GM23338 (cell line): ENCODE measurements at regions not wholly inside any gene's neighbourhood (a gene's known extent, or its start where the extent isn't known, plus 50 kb on each side); places are given as distances from the start of the nearest gene placed in this dataset.

Experiments used
- ATAC-seq: fragments of 200-7000 bp; cut with Tn5 transposase; 3 replicates; pipeline ENCODE4 v1.9.1; 2020
- DNase-seq: peaks from one replicate; pipeline ENCODE4 v3.0.0-alpha.2; 2015; ENCODE audit warnings: low spot score
- H2AFZ ChIP-seq: fragments of 200-600 bp; sonication (generic); 2 replicates; pipeline ENCODE4 v1.8.0; 2016; ENCODE audit warnings: antibody characterized with exemption, mild to moderate bottlenecking, moderate library complexity
- H3F3A ChIP-seq: fragments of 200-600 bp; sonication (generic); replicated peaks from 2 replicates; pipeline ENCODE4 v1.8.0; 2017; ENCODE audit warnings: antibody characterized with exemption, mixed run types, low read depth
- H3K27ac ChIP-seq: fragments of 200-600 bp; sonication (generic); 2 replicates; pipeline ENCODE4 v1.6.1; 2016; ENCODE audit warnings: low read depth
- H3K27me3 ChIP-seq: fragments of 200-600 bp; sonication (generic); 2 replicates; pipeline ENCODE4 v1.8.0; 2016; ENCODE audit warnings: mild to moderate bottlenecking, mixed run types, moderate library complexity; ENCODE audit not compliant: insufficient read depth
- H3K36me3 ChIP-seq: fragments of 200-600 bp; sonication (generic); 2 replicates; pipeline ENCODE4 v1.8.0; 2016; ENCODE audit warnings: mild to moderate bottlenecking; ENCODE audit not compliant: insufficient read depth
- H3K4me1 ChIP-seq: fragments of 200-600 bp; sonication (generic); 2 replicates; pipeline ENCODE4 v1.8.0; 2016; ENCODE audit warnings: mild to moderate bottlenecking, moderate library complexity; ENCODE audit not compliant: insufficient read depth
- H3K4me2 ChIP-seq: fragments of 200-600 bp; sonication (generic); 2 replicates; pipeline ENCODE4 v1.7.1; 2017; ENCODE audit warnings: mixed run types
- H3K4me3 ChIP-seq: fragments of 200-600 bp; sonication (generic); 2 replicates; pipeline ENCODE4 v1.6.1; 2016; ENCODE audit warnings: mixed run types
- H3K79me2 ChIP-seq: fragments of 200-600 bp; sonication (generic); replicated peaks from 2 replicates; pipeline ENCODE4 v1.8.0; 2017; ENCODE audit warnings: mild to moderate bottlenecking; ENCODE audit not compliant: insufficient read depth
- H3K9me2 ChIP-seq: fragments of 200-600 bp; sonication (generic); 2 replicates; pipeline ENCODE4 v1.8.0; 2017; ENCODE audit not compliant: insufficient read depth
- H4K20me1 ChIP-seq: fragments of 200-600 bp; sonication (generic); replicated peaks from 2 replicates; pipeline ENCODE4 v1.8.0; 2017; ENCODE audit warnings: mild to moderate bottlenecking; ENCODE audit not compliant: insufficient read depth
- H3K27ac Mint-ChIP-seq: 2 replicates; pipeline ENCODE4 v1.8.0; 2020; ENCODE audit warnings: inconsistent platforms, mild to moderate bottlenecking, moderate library complexity, mixed read lengths
- H3K27me3 Mint-ChIP-seq: 3 replicates; pipeline ENCODE4 v1.8.0; 2022; ENCODE audit warnings: low read depth, mild to moderate bottlenecking, moderate library complexity, mixed read lengths, inconsistent platforms; ENCODE audit not compliant: insufficient read depth, poor library complexity
- H3K36me3 Mint-ChIP-seq: 3 replicates; pipeline ENCODE4 v1.8.0; 2021; ENCODE audit warnings: low read depth, mild to moderate bottlenecking, inconsistent platforms, moderate library complexity, mixed read lengths
- H3K4me1 Mint-ChIP-seq: 3 replicates; pipeline ENCODE4 v1.8.0; 2020; ENCODE audit warnings: mild to moderate bottlenecking, inconsistent platforms, mixed read lengths
- H3K4me3 Mint-ChIP-seq: 3 replicates; pipeline ENCODE4 v1.8.0; 2021; ENCODE audit warnings: moderate library complexity, mild to moderate bottlenecking, inconsistent platforms, mixed read lengths
- H3K9me3 Mint-ChIP-seq: 3 replicates; pipeline ENCODE4 v1.8.0; 2020; ENCODE audit warnings: moderate library complexity, mild to moderate bottlenecking, inconsistent platforms, mixed read lengths
- CTCF ChIP-seq, 2 experiments: fragments of 200-600 bp in 1 of 2; sonication (generic) in 1 of 2; conservative IDR thresholded peaks; 2 replicates each; pipeline versions ENCODE4 v1.5.1 to v1.6.1; 2016 to 2017; ENCODE audit warnings: antibody characterized with exemption in 2 of 2, low read depth in 2 of 2, mild to moderate bottlenecking in 2 of 2, moderate library complexity in 1 of 2
- JUNB ChIP-seq: IDR thresholded peaks from one replicate; pipeline ENCODE4 v1.6.1; 2016; ENCODE audit warnings: antibody characterized with exemption; ENCODE audit not compliant: unreplicated experiment
- NANOG ChIP-seq: IDR thresholded peaks from 2 replicates; pipeline ENCODE4 v1.6.1; 2016; ENCODE audit warnings: antibody characterized with exemption, borderline replicate concordance
- ZNF331 ChIP-seq: fragments of 250-450 bp; sonication (Bioruptor Pico); IDR thresholded peaks from 2 replicates; pipeline ENCODE4 v1.5.0; 2020; ENCODE audit warnings: low read depth, mild to moderate bottlenecking, moderate library complexity
- TF ChIP-seq, protein P1 (sequence below): IDR thresholded peaks from one replicate; pipeline ENCODE4 v1.6.1; 2018; ENCODE audit warnings: antibody characterized with exemption; ENCODE audit not compliant: unreplicated experiment

DNA sequence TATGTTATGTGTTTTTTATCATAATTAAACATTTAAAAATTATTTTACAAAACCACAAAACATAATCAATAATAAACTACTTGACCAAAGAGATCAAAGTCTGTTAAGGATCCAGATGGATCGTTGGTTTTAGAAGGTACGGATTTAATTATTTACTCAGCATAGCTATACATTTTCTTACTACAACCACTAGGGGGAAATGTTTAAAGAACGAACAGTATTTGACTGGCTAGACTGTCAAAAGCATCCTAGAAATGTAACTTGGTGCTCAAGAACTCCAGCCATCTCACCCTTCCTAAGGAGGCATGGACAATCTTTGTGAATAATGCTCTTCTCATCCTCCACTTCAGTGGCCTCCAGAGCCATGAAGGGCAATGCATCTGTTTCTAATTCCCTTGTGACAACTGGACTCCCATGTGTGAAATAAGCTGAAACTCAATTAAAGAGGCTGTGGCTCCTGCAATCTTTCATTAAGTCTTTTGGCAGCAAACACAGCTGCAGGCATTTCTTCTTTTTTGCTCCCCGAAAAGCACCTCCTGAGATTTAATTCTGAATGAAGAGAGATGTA is 94.7 kb upstream of the TUSC7 start:
- Histone ChIP-seq H3K4me2 (no peak overlapping the region), H3K36me3 (no peaks in the 10 kb centered on the region), H3K4me1 (no peaks in the 10 kb centered on the region), H3K27ac (no peak overlapping the region), H3K79me2 (no peaks in the 10 kb centered on the region), H3F3A (no peaks in the 10 kb centered on the region), H3K27me3 (no peaks in the 10 kb centered on the region), H3K4me3 (no peak overlapping the region), H2AFZ (no peak overlapping the region), H3K9me2 (no peaks in the 10 kb centered on the region), H4K20me1 (no peaks in the 10 kb centered on the region)
- DNase-seq (peak; percentile 72), ATAC-seq (peak; percentile 78)
- H3K36me3 Mint-ChIP-seq = peaks cover 11% of the 10 kb centered on the region; the same call in 2 of the 3 replicates
- H3K9me3 Mint-ChIP-seq = peaks cover 14% of the 10 kb centered on the region
- H3K27me3 Mint-ChIP-seq = peaks cover 5% of the 10 kb centered on the region
- TF ChIP-seq JUNB = no peak
- TF ChIP-seq, protein P1, sequence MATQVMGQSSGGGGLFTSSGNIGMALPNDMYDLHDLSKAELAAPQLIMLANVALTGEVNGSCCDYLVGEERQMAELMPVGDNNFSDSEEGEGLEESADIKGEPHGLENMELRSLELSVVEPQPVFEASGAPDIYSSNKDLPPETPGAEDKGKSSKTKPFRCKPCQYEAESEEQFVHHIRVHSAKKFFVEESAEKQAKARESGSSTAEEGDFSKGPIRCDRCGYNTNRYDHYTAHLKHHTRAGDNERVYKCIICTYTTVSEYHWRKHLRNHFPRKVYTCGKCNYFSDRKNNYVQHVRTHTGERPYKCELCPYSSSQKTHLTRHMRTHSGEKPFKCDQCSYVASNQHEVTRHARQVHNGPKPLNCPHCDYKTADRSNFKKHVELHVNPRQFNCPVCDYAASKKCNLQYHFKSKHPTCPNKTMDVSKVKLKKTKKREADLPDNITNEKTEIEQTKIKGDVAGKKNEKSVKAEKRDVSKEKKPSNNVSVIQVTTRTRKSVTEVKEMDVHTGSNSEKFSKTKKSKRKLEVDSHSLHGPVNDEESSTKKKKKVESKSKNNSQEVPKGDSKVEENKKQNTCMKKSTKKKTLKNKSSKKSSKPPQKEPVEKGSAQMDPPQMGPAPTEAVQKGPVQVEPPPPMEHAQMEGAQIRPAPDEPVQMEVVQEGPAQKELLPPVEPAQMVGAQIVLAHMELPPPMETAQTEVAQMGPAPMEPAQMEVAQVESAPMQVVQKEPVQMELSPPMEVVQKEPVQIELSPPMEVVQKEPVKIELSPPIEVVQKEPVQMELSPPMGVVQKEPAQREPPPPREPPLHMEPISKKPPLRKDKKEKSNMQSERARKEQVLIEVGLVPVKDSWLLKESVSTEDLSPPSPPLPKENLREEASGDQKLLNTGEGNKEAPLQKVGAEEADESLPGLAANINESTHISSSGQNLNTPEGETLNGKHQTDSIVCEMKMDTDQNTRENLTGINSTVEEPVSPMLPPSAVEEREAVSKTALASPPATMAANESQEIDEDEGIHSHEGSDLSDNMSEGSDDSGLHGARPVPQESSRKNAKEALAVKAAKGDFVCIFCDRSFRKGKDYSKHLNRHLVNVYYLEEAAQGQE = no peak
- TF ChIP-seq CTCF (conservative IDR thresholded peaks at IDR 0.05; ENCODE audit: low read depth in 2 of 2) = peak; percentile 46 to 67
- H3K27ac Mint-ChIP-seq = no peak overlapping the region
- no peaks in the 10 kb centered on the region for H3K4me1 Mint-ChIP-seq
- no peak overlapping the region for H3K4me3 Mint-ChIP-seq

DNA sequence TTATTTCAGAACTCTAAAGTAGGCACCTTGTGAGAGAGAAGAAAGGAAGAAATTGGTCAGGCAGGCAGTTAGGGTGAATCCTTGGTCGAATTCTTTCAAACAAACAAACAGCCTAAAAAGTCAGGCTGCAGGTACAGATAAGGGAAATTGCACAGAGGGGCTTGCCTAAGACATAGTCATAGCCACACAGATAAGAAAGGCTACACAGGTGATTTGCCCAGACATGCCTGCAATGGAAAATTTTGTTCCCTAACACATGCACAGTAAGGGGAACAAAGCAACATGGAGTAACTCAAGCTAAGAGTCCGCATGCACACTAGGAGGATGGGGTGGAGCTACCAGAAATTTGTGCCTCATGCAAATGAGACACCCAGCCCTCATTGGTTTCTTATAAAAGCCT is 91.4 kb upstream of the TUSC7 start:
- no peaks in the 10 kb centered on the region for H3K4me1 ChIP-seq
- H2AFZ ChIP-seq = no peak overlapping the region
- H4K20me1 ChIP-seq = no peaks in the 10 kb centered on the region
- H3K36me3 Mint-ChIP-seq = peaks cover 11% of the 10 kb centered on the region; the same call in 2 of the 3 replicates
- H3K79me2 ChIP-seq = no peaks in the 10 kb centered on the region
- peaks cover 7% of the 10 kb centered on the region for H3K27me3 Mint-ChIP-seq
- H3K4me3 ChIP-seq = no peak overlapping the region
- no peak overlapping the region for H3K27ac Mint-ChIP-seq
- no peaks in the 10 kb centered on the region for H3K36me3 ChIP-seq
- no peaks in the 10 kb centered on the region for H3K4me1 Mint-ChIP-seq
- H3K9me2 ChIP-seq = no peaks in the 10 kb centered on the region
- DNase-seq = no peak
- H3K27ac ChIP-seq = no peak overlapping the region
- H3K9me3 Mint-ChIP-seq = peaks cover 14% of the 10 kb centered on the region
- ATAC-seq = no peak
- TF ChIP-seq ZNF331 = no peak
- TF ChIP-seq NANOG = no peak
- no peak overlapping the region for H3K4me2 ChIP-seq
- H3F3A ChIP-seq = no peaks in the 10 kb centered on the region
- H3K27me3 ChIP-seq = no peaks in the 10 kb centered on the region
- H3K4me3 Mint-ChIP-seq = no peak overlapping the region
